Naive thymus-derived CD8-positive, alpha-beta T cell (primary cell): ENCODE measurements at regions not wholly inside any gene's neighbourhood (a gene's known extent, or its start where the extent isn't known, plus 50 kb on each side); places are given as distances from the start of the nearest gene placed in this dataset.

Source experiments
- ATAC-seq, 2 donors: fragments of 150-1000 bp; cut with Tn5 transposase in 1 of 2; sonication (Bioruptor Pico), chemical (Tn5 transposase) in 1 of 2; 1 replicate in 1 of 2; 2 replicates in 1 of 2; pipeline ENCODE4 v1.10.0; 2021; ENCODE audit warnings: mild to moderate bottlenecking in 2 of 2, moderate library complexity in 2 of 2
- POLR2A ChIA-PET: fragments of 350-600 bp; sonication (Branson Sonifier 250); formaldehyde crosslinking; loops from one replicate; lab custom pipeline; 2021; ENCODE audit warnings: antibody characterized with exemption; lab: Charles Lee
- DNase-seq, 10 donors: peaks; one replicate each; pipeline versions ENCODE4 v3.0.0 to v3.0.0-alpha.2; 2020 to 2022
- H3K27ac Mint-ChIP-seq, 10 donors: one replicate each; pipeline ENCODE4 v1.8.0; 2020 to 2022; ENCODE audit warnings: mild to moderate bottlenecking in 10 of 10, mixed read lengths in 10 of 10, moderate library complexity in 4 of 10, inconsistent platforms in 1 of 10
- H3K27me3 Mint-ChIP-seq, 5 donors: one replicate each; pipeline ENCODE4 v1.8.0; 2021 to 2022; ENCODE audit warnings: mixed read lengths in 5 of 5
- H3K36me3 Mint-ChIP-seq, 3 donors: one replicate each; pipeline ENCODE4 v1.8.0; 2020 to 2022; ENCODE audit warnings: mixed read lengths in 3 of 3, mild to moderate bottlenecking in 2 of 3, inconsistent platforms in 1 of 3
- H3K4me1 Mint-ChIP-seq, 4 donors: one replicate each; pipeline ENCODE4 v1.8.0; 2021 to 2022; ENCODE audit warnings: mixed read lengths in 4 of 4
- H3K4me3 Mint-ChIP-seq, 10 donors: one replicate each; pipeline ENCODE4 v1.8.0; 2020 to 2022; ENCODE audit warnings: mild to moderate bottlenecking in 10 of 10, mixed read lengths in 10 of 10, moderate library complexity in 6 of 10, inconsistent platforms in 1 of 10
- H3K9me3 Mint-ChIP-seq, 9 donors: one replicate each; pipeline ENCODE4 v1.8.0; 2020 to 2022; ENCODE audit warnings: mixed read lengths in 9 of 9, mild to moderate bottlenecking in 3 of 9, inconsistent platforms in 1 of 9, moderate library complexity in 1 of 9

- no peaks in the 10 kb centered on the region for H3K4me1 Mint-ChIP-seq
- DNase-seq (no peak), ATAC-seq (no peak)
- no peak overlapping the region for H3K27ac Mint-ChIP-seq
- H3K36me3 Mint-ChIP-seq: no peaks in the 10 kb centered on the region
- no peaks in the 10 kb centered on the region for H3K27me3 Mint-ChIP-seq
- no peaks in the 10 kb centered on the region for H3K9me3 Mint-ChIP-seq
- POLR2A ChIA-PET: no interaction called here
- H3K4me3 Mint-ChIP-seq: no peak overlapping the region
Measured at GRCh38 chr13:47813718-47814117, 187.4 kb downstream of the SUCLA2 start.

GRCh38 chr13:47809411-47809810 lies 191.7 kb downstream of the SUCLA2 start:
- no peak for DNase-seq
- Mint-ChIP-seq H3K36me3 (no peaks in the 10 kb centered on the region), H3K4me3 (no peak overlapping the region), H3K9me3 (peaks cover 0 to 2% (median 0%) of the 10 kb centered on the region in 9 donors), H3K4me1 (no peaks in the 10 kb centered on the region), H3K27me3 (no peaks in the 10 kb centered on the region), H3K27ac (no peak overlapping the region)
- POLR2A ChIA-PET: no interaction called here
- no peak for ATAC-seq

- Mint-ChIP-seq H3K36me3 (peaks cover 0 to 2% (median 0%) of the 10 kb centered on the region in 3 donors), H3K4me3 (no peak overlapping the region), H3K9me3 (peaks cover 0 to 5% (median 3%) of the 10 kb centered on the region in 9 donors), H3K27ac (no peak overlapping the region), H3K4me1 (no peaks in the 10 kb centered on the region), H3K27me3 (peaks cover 0 to 9% (median 0%) of the 10 kb centered on the region in 5 donors)
- ATAC-seq (no peak), DNase-seq (no peak)
- POLR2A ChIA-PET: no interaction called here
Measured at GRCh38 chr13:47803131-47803530, 197.9 kb downstream of the SUCLA2 start.

- H3K9me3 Mint-ChIP-seq: peaks cover 0 to 5% (median 3%) of the 10 kb centered on the region in 9 donors
- no peak overlapping the region for H3K4me3 Mint-ChIP-seq
- ATAC-seq (no peak), DNase-seq (no peak)
- POLR2A ChIA-PET: no interaction called here
- peaks cover 0 to 13% (median 0%) of the 10 kb centered on the region in 5 donors for H3K27me3 Mint-ChIP-seq
- no peaks in the 10 kb centered on the region for H3K4me1 Mint-ChIP-seq
- H3K27ac Mint-ChIP-seq: no peak overlapping the region
- peaks cover 0 to 2% (median 0%) of the 10 kb centered on the region in 3 donors for H3K36me3 Mint-ChIP-seq
Measured at GRCh38 chr13:47801555-47801954, 199.5 kb downstream of the SUCLA2 start.

- ATAC-seq: no peak
- Mint-ChIP-seq H3K4me3 (no peak overlapping the region), H3K27ac (no peak overlapping the region), H3K9me3 (peaks cover 0 to 5% (median 3%) of the 10 kb centered on the region in 9 donors), H3K4me1 (no peaks in the 10 kb centered on the region), H3K36me3 (peaks cover 0 to 2% (median 0%) of the 10 kb centered on the region in 3 donors), H3K27me3 (peaks cover 0 to 13% (median 0%) of the 10 kb centered on the region in 5 donors)
- POLR2A ChIA-PET: no interaction called here
- no peak for DNase-seq
Measured at GRCh38 chr13:47800593-47800992, 200.5 kb downstream of the SUCLA2 start.

- H3K36me3 Mint-ChIP-seq: peaks cover 0 to 2% (median 0%) of the 10 kb centered on the region in 3 donors
- peaks cover 0 to 5% (median 0%) of the 10 kb centered on the region in 9 donors for H3K9me3 Mint-ChIP-seq
- no peaks in the 10 kb centered on the region for H3K4me1 Mint-ChIP-seq
- peaks cover 0 to 16% (median 2%) of the 10 kb centered on the region in 5 donors for H3K27me3 Mint-ChIP-seq
- no peak for ATAC-seq
- POLR2A ChIA-PET: no interaction called here
- no peak for DNase-seq
- no peak overlapping the region for H3K4me3 Mint-ChIP-seq
- H3K27ac Mint-ChIP-seq: no peak overlapping the region
Measured at GRCh38 chr13:47798906-47799305, 202.2 kb downstream of the SUCLA2 start.

GRCh38 chr13:47798194-47798593 lies 202.9 kb downstream of the SUCLA2 start:
- peaks cover 0 to 2% (median 0%) of the 10 kb centered on the region in 3 donors for H3K36me3 Mint-ChIP-seq
- peaks cover 0 to 5% (median 0%) of the 10 kb centered on the region in 9 donors for H3K9me3 Mint-ChIP-seq
- ATAC-seq (no peak), DNase-seq (no peak)
- no peak overlapping the region for H3K4me3 Mint-ChIP-seq
- no peak overlapping the region for H3K27ac Mint-ChIP-seq
- POLR2A ChIA-PET: no interaction called here
- H3K27me3 Mint-ChIP-seq: peaks cover 0 to 16% (median 2%) of the 10 kb centered on the region in 5 donors
- no peaks in the 10 kb centered on the region for H3K4me1 Mint-ChIP-seq

GRCh38 chr13:47796816-47797215 lies 204.3 kb downstream of the SUCLA2 start:
- Mint-ChIP-seq H3K4me3 (no peak overlapping the region), H3K27me3 (peaks cover 0 to 11% (median 2%) of the 10 kb centered on the region in 5 donors), H3K9me3 (peaks cover 0 to 9% (median 5%) of the 10 kb centered on the region in 9 donors), H3K4me1 (no peaks in the 10 kb centered on the region), H3K27ac (no peak overlapping the region), H3K36me3 (peaks cover 0 to 6% (median 2%) of the 10 kb centered on the region in 3 donors)
- DNase-seq: no peak
- no peak for ATAC-seq
- POLR2A ChIA-PET: no interaction called here

- Mint-ChIP-seq H3K4me3 (no peak overlapping the region), H3K9me3 (peaks cover 0 to 23% (median 15%) of the 10 kb centered on the region in 9 donors), H3K27ac (peak overlapping the region in 1 of 10 donors; percentile 63), H3K36me3 (peaks cover 0 to 21% (median 5%) of the 10 kb centered on the region in 3 donors), H3K4me1 (no peaks in the 10 kb centered on the region), H3K27me3 (peaks cover 0 to 7% (median 2%) of the 10 kb centered on the region in 5 donors)
- DNase-seq: no peak
- POLR2A ChIA-PET: no interaction called here
- ATAC-seq: no peak
Measured at GRCh38 chr13:47794963-47795362, 206.1 kb downstream of the SUCLA2 start.

GRCh38 chr13:47790755-47791154 lies 210.3 kb downstream of the SUCLA2 start:
- no peak for ATAC-seq
- Mint-ChIP-seq H3K4me1 (no peaks in the 10 kb centered on the region), H3K4me3 (no peak overlapping the region), H3K36me3 (peaks cover 0 to 27% (median 5%) of the 10 kb centered on the region in 3 donors), H3K9me3 (peaks cover 0 to 40% (median 24%) of the 10 kb centered on the region in 9 donors), H3K27me3 (peaks cover 0 to 4% (median 2%) of the 10 kb centered on the region in 5 donors), H3K27ac (no peak overlapping the region)
- POLR2A ChIA-PET: no interaction called here
- DNase-seq: no peak

- Mint-ChIP-seq H3K27me3 (peaks cover 0 to 1% (median 0%) of the 10 kb centered on the region in 5 donors), H3K9me3 (peaks cover 0 to 40% (median 24%) of the 10 kb centered on the region in 9 donors), H3K4me3 (no peak overlapping the region), H3K4me1 (no peaks in the 10 kb centered on the region), H3K27ac (no peak overlapping the region), H3K36me3 (peaks cover 0 to 27% (median 5%) of the 10 kb centered on the region in 3 donors)
- ATAC-seq (no peak), DNase-seq (no peak)
- POLR2A ChIA-PET: no interaction called here
Measured at GRCh38 chr13:47788844-47789243, 212.2 kb downstream of the SUCLA2 start.

- Mint-ChIP-seq H3K4me1 (peaks cover 0 to 5% (median 2%) of the 10 kb centered on the region in 4 donors), H3K36me3 (peaks cover 0 to 18% (median 0%) of the 10 kb centered on the region in 3 donors), H3K27me3 (peaks cover 1 to 24% (median 13%) of the 10 kb centered on the region in 5 donors), H3K4me3 (no peak overlapping the region), H3K27ac (peak overlapping the region in 2 of 10 donors; percentile 28 to 35), H3K9me3 (peaks cover 6 to 30% (median 22%) of the 10 kb centered on the region in 9 donors)
- POLR2A ChIA-PET: no interaction called here
- DNase-seq: no peak
- ATAC-seq: no peak
Measured at GRCh38 chr13:47774671-47774994, 226.4 kb downstream of the SUCLA2 start.

- Mint-ChIP-seq H3K27ac (no peak overlapping the region), H3K4me1 (no peaks in the 10 kb centered on the region), H3K27me3 (peaks cover 0 to 13% (median 7%) of the 10 kb centered on the region in 5 donors), H3K9me3 (peaks cover 2 to 28% (median 12%) of the 10 kb centered on the region in 9 donors), H3K36me3 (peaks cover 0 to 11% (median 0%) of the 10 kb centered on the region in 3 donors), H3K4me3 (no peak overlapping the region)
- POLR2A ChIA-PET: no interaction called here
- no peak for DNase-seq
- no peak for ATAC-seq
Measured at GRCh38 chr13:47764817-47765216, 236.3 kb downstream of the SUCLA2 start.
